ENCODE measurements at regions not wholly inside any gene's neighbourhood (a gene's known extent, or its start where the extent isn't known, plus 50 kb on each side); places are given as distances from the start of the nearest gene placed in this dataset.

- no peak overlapping the region for H3K4me3 Mint-ChIP-seq
- H3K4me1 ChIP-seq (ENCODE audit: insufficient read depth) = no peaks in the 10 kb centered on the region; the same call in 1 of the 2 replicates
- no peaks in the 10 kb centered on the region for H4K20me1 ChIP-seq (replicated peaks; ENCODE audit: insufficient read depth)
- no peak for TF ChIP-seq ZNF331 (CRISPR knock-in tag; IDR thresholded peaks at IDR 0.05; ENCODE audit: low read depth)
- no peak for TF ChIP-seq CREB1 (CRISPR knock-in tag; IDR thresholded peaks at IDR 0.05; ENCODE audit: low read depth)
- no peak for TF ChIP-seq JUNB (IDR thresholded peaks at IDR 0.05; ENCODE audit: unreplicated experiment)
- no peak for TF ChIP-seq ZNF114 (CRISPR knock-in tag; IDR thresholded peaks at IDR 0.05)
- no peak for TF ChIP-seq EZH2phosphoT487 (IDR thresholded peaks at IDR 0.05; ENCODE audit: unreplicated experiment)
- TF ChIP-seq ETS1 (IDR thresholded peaks at IDR 0.05) = no peak
- no peak for TF ChIP-seq EZH2 (IDR thresholded peaks at IDR 0.05; ENCODE audit: low read depth, unreplicated experiment)
- TF ChIP-seq POLR2AphosphoS5 (IDR thresholded peaks at IDR 0.05; ENCODE audit: low read depth) = no peak
- no peak for TF ChIP-seq NANOG (IDR thresholded peaks at IDR 0.05; ENCODE audit: borderline replicate concordance)
- no peak for TF ChIP-seq ZNF462 (CRISPR knock-in tag; IDR thresholded peaks at IDR 0.05)
- TF ChIP-seq CTCF (conservative IDR thresholded peaks at IDR 0.05; ENCODE audit: low read depth in 2 of 2) = no peak
- no peak for TF ChIP-seq STAT1 (IDR thresholded peaks at IDR 0.05; ENCODE audit: unreplicated experiment)
- no peak for TF ChIP-seq REST (IDR thresholded peaks at IDR 0.05; ENCODE audit: unreplicated experiment)
- no peaks in the 10 kb centered on the region for H3K27me3 Mint-ChIP-seq (ENCODE audit: insufficient read depth, low read depth, poor library complexity)
- peaks cover 6% of the 10 kb centered on the region; the same call in 1 of the 3 replicates for H3K36me3 Mint-ChIP-seq (ENCODE audit: low read depth)
- H3K4me2 ChIP-seq = no peak overlapping the region
- H3K9me3 Mint-ChIP-seq = peaks cover 3% of the 10 kb centered on the region; the same call in 1 of the 3 replicates
- ATAC-seq = no peak
- H2AFZ ChIP-seq = peak overlapping the region; percentile 80; the same call in 1 of the 2 replicates
- no peak overlapping the region for H3K27ac Mint-ChIP-seq
- no peaks in the 10 kb centered on the region for H3K79me2 ChIP-seq (replicated peaks; ENCODE audit: insufficient read depth)
- H3K27me3 ChIP-seq (ENCODE audit: insufficient read depth) = no peaks in the 10 kb centered on the region
- no peak for DNase-seq (ENCODE audit: low spot score)
- no peaks in the 10 kb centered on the region for H3K36me3 ChIP-seq (ENCODE audit: insufficient read depth)
- H3K4me1 Mint-ChIP-seq = peaks cover 17% of the 10 kb centered on the region
- no peaks in the 10 kb centered on the region; the same call in 1 of the 2 replicates for H3K9me2 ChIP-seq (ENCODE audit: insufficient read depth)
- H3K27ac ChIP-seq (ENCODE audit: low read depth) = 0 out of 2 replicates have a peak overlapping the region, but pooled peaks have one; percentile 7
- no peaks in the 10 kb centered on the region for H3F3A ChIP-seq (replicated peaks; ENCODE audit: low read depth)
- no peak overlapping the region for H3K4me3 ChIP-seq
Measured at GRCh38 chr10:107899502-107900062, 735.1 kb upstream of the SORCS1 start.

Data from GM23338 (cell line).